Psoas muscle (tissue), 7 donors: ENCODE measurements at regions not wholly inside any gene's neighbourhood (a gene's known extent, or its start where the extent isn't known, plus 50 kb on each side); places are given as distances from the start of the nearest gene placed in this dataset.

Experiments used
- ATAC-seq, 4 donors: fragments of 200-7000 bp; cut with Tn5 transposase; one replicate each; pipeline ENCODE4 v1.9.1; 2020; ENCODE audit warnings: moderate library complexity in 3 of 4, mild to moderate bottlenecking in 2 of 4
- DNase-seq, 2 donors: peaks; one replicate each; pipeline ENCODE4 v3.0.0-alpha.2; 2020
- H3K27ac ChIP-seq: fragments of 200-600 bp; one replicate; pipeline ENCODE4 v1.8.0; 2022
- H3K27me3 ChIP-seq, 3 donors: fragments of 200-600 bp in 1 of 3; one replicate each; pipeline versions ENCODE4 v1.6.1 to v1.8.0; 2013 to 2022; ENCODE audit warnings: low read length in 2 of 3, mild to moderate bottlenecking in 2 of 3, moderate library complexity in 1 of 3; ENCODE audit not compliant: insufficient read depth in 3 of 3
- H3K36me3 ChIP-seq, 2 donors: fragments of 200-600 bp in 1 of 2; one replicate each; pipeline versions ENCODE4 v1.6.1 to v1.8.0; 2013 to 2022; ENCODE audit warnings: low read depth in 1 of 2, mild to moderate bottlenecking in 1 of 2, moderate library complexity in 1 of 2; ENCODE audit not compliant: insufficient read depth in 1 of 2
- H3K4me1 ChIP-seq: fragments of 200-600 bp; one replicate; pipeline ENCODE4 v1.8.0; 2022
- H3K4me3 ChIP-seq: fragments of 200-600 bp; one replicate; pipeline ENCODE4 v1.8.0; 2022; ENCODE audit warnings: mild to moderate bottlenecking
- H3K9me3 ChIP-seq: fragments of 200-600 bp; one replicate; pipeline ENCODE4 v1.8.0; 2022
- WGBS, 3 donors: extraction: QIAGEN DNeasy Blood & Tissue Kit; methylation state at CpG; one replicate each; pipeline versions ENCODE4 v1.1.6 to v1.1.7; 2013; 5-methylcytosine and 5-hydroxymethylcytosine counted together
- intact Hi-C, 2 donors: fragments of 100-400 bp; cut with DNase I; formaldehyde crosslinking; loops; one replicate each; pipeline versions ENCODE4 v1.11.0 to v1.14.2; 2022
- TF ChIP-seq, protein P1 (sequence below): fragments of 200-600 bp; IDR thresholded peaks from one replicate; pipeline ENCODE4 v1.8.0; 2022; ENCODE audit warnings: antibody characterized with exemption
- donor health status: healthy with polysubstance abuse.
- donor health status: DM: no; HTN: no; CAD: no; lungs with moderate emphysema.
- donor health status: Bipolar disorder and iron deficiency.
- donor health status: healthy.
- donor health status: DM: yes; HTN: yes; CAD: no.
- donor health status: DM: no; HTN: no; CAD: no.
- donor health status: DM: yes; HTN: yes; CAD: no.

DNA sequence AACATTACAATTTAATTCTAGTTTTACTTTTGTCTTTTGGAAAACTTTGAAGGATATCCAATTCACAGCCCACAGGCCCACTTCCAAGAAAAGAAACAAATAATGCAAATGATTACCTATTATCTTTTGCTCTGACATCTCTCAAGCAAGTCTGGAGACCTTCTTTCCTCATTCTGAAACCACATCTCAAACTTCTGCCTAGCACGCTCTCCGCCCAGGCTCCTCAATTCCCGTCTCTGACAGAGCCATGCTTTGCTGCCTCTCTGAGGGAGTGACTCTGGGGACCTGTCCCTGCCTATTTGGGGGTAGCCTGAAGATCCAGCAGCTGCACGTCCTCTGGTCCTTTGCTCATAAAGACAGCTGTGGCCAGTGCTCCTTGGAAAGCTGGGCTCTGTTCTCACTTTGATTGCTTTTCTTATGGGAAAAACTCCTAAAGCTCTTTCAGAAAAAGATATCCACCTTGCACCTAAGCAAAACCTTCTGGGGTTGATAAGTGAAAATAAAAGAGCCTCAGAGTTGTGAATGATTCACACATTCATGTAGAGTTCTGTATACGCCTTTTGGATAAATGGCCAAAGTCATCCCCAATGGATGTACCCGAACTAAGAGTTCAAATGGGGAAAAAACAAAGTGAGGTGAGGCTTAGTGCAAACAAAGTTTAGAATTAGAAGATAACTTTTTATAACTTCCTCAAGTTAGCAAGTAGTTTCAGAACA, 72.4 kb upstream of the TNIP3 start:
- intact Hi-C loops = no loop called here
- H3K4me1 ChIP-seq = no peaks in the 10 kb centered on the region
- TF ChIP-seq, protein P1, sequence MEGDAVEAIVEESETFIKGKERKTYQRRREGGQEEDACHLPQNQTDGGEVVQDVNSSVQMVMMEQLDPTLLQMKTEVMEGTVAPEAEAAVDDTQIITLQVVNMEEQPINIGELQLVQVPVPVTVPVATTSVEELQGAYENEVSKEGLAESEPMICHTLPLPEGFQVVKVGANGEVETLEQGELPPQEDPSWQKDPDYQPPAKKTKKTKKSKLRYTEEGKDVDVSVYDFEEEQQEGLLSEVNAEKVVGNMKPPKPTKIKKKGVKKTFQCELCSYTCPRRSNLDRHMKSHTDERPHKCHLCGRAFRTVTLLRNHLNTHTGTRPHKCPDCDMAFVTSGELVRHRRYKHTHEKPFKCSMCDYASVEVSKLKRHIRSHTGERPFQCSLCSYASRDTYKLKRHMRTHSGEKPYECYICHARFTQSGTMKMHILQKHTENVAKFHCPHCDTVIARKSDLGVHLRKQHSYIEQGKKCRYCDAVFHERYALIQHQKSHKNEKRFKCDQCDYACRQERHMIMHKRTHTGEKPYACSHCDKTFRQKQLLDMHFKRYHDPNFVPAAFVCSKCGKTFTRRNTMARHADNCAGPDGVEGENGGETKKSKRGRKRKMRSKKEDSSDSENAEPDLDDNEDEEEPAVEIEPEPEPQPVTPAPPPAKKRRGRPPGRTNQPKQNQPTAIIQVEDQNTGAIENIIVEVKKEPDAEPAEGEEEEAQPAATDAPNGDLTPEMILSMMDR = no peak
- WGBS, 3 donors = 58 to 63% (median 59%) methylated on average over 6 of the region's 6 CpGs
- no peaks in the 10 kb centered on the region for H3K36me3 ChIP-seq
- H3K27ac ChIP-seq = no peak overlapping the region
- H3K27me3 ChIP-seq = no peaks in the 10 kb centered on the region
- H3K4me3 ChIP-seq = no peak overlapping the region
- no peaks in the 10 kb centered on the region for H3K9me3 ChIP-seq
- ATAC-seq = no peak
- no peak for DNase-seq

DNA sequence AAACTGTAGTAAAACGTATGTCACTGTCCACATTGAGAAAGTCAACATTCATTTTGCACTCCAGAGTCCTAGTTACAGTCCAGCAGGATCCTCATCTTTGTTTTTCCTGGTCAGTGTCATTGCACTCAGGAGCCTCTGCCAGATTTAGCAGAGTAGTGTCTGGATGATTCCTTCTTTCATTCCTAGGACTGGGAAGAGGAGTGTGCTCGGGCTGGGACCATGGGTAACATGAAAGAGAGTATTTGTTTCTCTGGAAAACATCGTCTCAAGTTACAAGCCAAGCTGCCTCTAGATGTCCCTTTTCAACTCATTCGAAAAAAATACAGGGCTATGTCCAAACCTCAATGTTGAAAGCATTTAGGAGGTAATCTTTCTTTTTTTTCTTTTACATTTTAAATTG, 69.9 kb upstream of the TNIP3 start:
- Histone ChIP-seq H3K36me3 (no peaks in the 10 kb centered on the region), H3K4me1 (no peaks in the 10 kb centered on the region), H3K27me3 (no peaks in the 10 kb centered on the region), H3K9me3 (no peaks in the 10 kb centered on the region), H3K27ac (no peak overlapping the region), H3K4me3 (no peak overlapping the region)
- 25 to 48% (median 31%) methylated on average over 4 of the region's 4 CpGs for WGBS, 3 donors
- ATAC-seq (no peak), DNase-seq (no peak)
- TF ChIP-seq, protein P1 = no peak
- intact Hi-C loops = no loop called here

DNA sequence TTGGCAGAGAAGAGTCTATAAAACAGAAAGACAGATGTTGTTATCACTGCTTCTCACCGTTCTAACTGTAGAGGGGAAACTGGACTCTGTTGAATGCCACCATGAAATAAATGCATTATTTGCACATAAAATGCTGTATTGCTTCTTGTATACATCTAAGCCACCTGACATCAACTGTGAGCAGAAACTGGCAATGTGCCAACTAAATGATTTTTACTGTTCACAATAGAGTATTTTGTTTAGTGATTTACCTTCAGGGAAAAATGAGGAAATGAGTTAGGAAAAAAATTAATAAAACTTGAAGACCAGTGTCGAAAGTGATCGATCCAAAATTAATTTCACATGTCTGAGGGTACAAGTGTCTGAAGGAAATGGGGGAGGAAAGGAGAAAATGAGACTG, 65.9 kb upstream of the TNIP3 start:
- TF ChIP-seq, protein P1 = no peak
- intact Hi-C loops = no loop called here
- 65 to 70% (median 67%) methylated on average over 3 of the region's 3 CpGs for WGBS, 3 donors
- H3K4me1 ChIP-seq = no peaks in the 10 kb centered on the region
- DNase-seq (no peak), ATAC-seq (no peak)
- H3K9me3 ChIP-seq = no peaks in the 10 kb centered on the region
- no peak overlapping the region for H3K27ac ChIP-seq
- no peaks in the 10 kb centered on the region for H3K36me3 ChIP-seq
- H3K4me3 ChIP-seq = no peak overlapping the region
- H3K27me3 ChIP-seq = no peaks in the 10 kb centered on the region

DNA sequence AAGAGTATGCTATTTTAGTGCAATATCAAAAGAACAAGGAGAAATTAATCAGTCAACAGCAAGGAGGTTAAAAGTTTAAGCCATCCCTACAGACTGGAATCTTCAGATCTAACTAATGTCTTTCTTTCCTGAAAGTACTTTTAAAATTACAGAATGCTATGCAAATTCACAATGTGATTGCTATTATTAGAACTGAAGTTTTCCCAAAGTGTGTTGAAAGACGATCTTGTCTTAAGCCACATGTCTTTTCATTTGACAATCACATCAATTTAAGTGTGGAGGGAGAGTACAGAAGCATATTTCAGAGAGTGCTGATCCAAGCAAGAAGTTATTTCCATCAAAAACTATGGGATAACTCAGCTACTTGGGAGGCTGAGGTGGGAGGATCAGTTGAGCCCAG, 64.7 kb upstream of the TNIP3 start:
- 11 to 19% (median 17%) methylated on average over 1 of the region's 1 CpG for WGBS, 3 donors
- intact Hi-C loops = no loop called here

More for the DNA sequence above, 64.7 kb upstream of the TNIP3 start:
- Histone ChIP-seq H3K4me3 (no peak overlapping the region), H3K4me1 (no peaks in the 10 kb centered on the region), H3K36me3 (no peaks in the 10 kb centered on the region), H3K27me3 (no peaks in the 10 kb centered on the region), H3K9me3 (no peaks in the 10 kb centered on the region), H3K27ac (no peak overlapping the region)
- ATAC-seq (no peak), DNase-seq (no peak)
- TF ChIP-seq, protein P1 = no peak
